H7 (cell line): ENCODE measurements at regions not wholly inside any gene's neighbourhood (a gene's known extent, or its start where the extent isn't known, plus 50 kb on each side); places are given as distances from the start of the nearest gene placed in this dataset.

Source experiments
- DNase-seq: peaks from one replicate; pipeline ENCODE4 v3.0.0; 2012
- H3K27me3 ChIP-seq: 2 replicates; pipeline ENCODE4 v1.6.0; 2011; ENCODE audit warnings: mild to moderate bottlenecking, low read length; ENCODE audit not compliant: control insufficient read depth, insufficient read depth
- H3K36me3 ChIP-seq: replicated peaks from 2 replicates; pipeline ENCODE4 v1.5.1; 2011; ENCODE audit warnings: low read length; ENCODE audit not compliant: control insufficient read depth, insufficient read depth
- H3K4me3 ChIP-seq: 2 replicates; pipeline ENCODE4 v1.5.1; 2011; ENCODE audit warnings: low read depth, mild to moderate bottlenecking, control low read depth, low read length, moderate library complexity; ENCODE audit not compliant: insufficient read depth

- no peak overlapping the region for H3K4me3 ChIP-seq
- no peak for DNase-seq
- no peaks in the 10 kb centered on the region for H3K27me3 ChIP-seq
- H3K36me3 ChIP-seq = no peaks in the 10 kb centered on the region
Observed at GRCh38 chr11:8834379-8834778, 76.6 kb upstream of the AKIP1 start.

DNA sequence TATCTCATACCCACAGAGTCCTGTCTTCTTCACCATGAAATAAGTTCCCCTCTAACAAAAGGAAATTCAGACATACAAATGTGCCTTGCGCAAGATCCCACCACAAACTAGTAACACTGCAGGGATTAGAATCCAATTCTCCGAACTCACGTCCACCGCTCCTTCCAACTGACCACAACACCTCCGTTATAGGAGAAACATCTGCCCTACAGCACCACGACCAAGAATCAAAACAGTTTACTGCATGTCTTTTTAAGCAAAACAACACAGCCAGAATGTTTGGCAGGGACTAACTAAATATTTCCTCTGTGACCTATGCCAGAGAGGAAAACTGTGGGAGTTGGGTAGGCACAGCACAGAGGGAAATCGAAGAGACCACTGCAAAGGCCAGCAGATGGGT is 72.7 kb upstream of the AKIP1 start:
- no peaks in the 10 kb centered on the region for H3K27me3 ChIP-seq
- no peak for DNase-seq
- no peaks in the 10 kb centered on the region for H3K36me3 ChIP-seq
- no peak overlapping the region for H3K4me3 ChIP-seq

DNA sequence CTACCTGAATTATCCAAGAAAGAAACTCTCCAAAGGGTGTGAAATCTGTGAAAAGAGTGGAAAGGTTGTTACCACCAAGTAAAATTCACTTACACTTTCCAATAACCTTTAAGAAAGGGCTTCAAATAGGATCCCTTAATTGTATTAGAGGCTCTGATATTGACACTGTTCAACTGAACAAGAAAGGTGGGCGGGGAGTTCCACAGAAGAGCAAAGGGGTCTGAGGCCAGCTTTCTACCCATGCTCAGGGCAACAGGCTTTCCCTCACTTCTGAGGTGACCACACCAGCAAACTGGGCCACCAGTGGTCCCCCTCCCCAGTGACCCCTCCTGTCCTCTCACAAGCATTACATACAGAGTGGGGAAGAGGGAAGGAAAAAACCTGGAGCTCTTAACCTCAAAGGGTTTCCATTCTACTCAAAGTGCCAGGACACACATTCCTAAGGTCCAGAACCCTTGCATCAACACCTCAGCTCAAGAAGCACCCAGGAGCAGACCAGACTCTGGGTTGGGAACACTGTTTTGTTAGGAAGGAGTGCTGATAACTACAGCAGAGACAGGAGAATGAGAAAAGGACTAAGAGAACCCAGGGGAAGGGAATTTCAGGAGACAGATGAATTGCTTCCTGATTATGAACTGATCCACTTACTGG is 71.6 kb upstream of the AKIP1 start:
- H3K4me3 ChIP-seq = no peak overlapping the region
- DNase-seq = no peak
- no peaks in the 10 kb centered on the region for H3K27me3 ChIP-seq
- H3K36me3 ChIP-seq = no peaks in the 10 kb centered on the region

- no peaks in the 10 kb centered on the region for H3K36me3 ChIP-seq
- peak; percentile 51 for DNase-seq
- H3K27me3 ChIP-seq = no peaks in the 10 kb centered on the region
- H3K4me3 ChIP-seq = no peak overlapping the region
Observed at GRCh38 chr11:8839957-8840945, 70.7 kb upstream of the AKIP1 start.

DNA sequence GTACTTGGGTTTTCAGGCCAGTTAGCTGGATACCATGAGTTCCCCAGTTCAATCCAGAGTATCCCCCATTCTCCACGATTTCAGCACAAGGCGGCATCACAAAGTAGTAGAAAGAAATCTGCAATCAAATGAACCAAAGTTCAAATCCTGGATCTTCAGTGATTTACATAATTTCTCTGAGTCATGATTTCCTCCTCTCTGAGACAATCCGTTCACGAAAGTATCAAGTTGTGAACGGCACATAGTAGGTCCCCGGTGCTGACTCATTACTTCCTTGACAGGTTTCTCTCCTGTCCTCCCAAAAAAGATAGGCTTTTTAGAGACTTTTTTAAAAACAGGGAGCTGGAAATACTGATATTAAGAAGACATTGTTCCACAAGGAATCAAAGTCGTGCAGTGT is 69.1 kb upstream of the AKIP1 start:
- Histone ChIP-seq H3K4me3 (no peak overlapping the region), H3K27me3 (no peaks in the 10 kb centered on the region), H3K36me3 (no peaks in the 10 kb centered on the region)
- no peak for DNase-seq

- no peak for DNase-seq
- Histone ChIP-seq H3K4me3 (no peak overlapping the region), H3K36me3 (no peaks in the 10 kb centered on the region), H3K27me3 (no peaks in the 10 kb centered on the region)
Observed at GRCh38 chr11:8858808-8859207, 52.2 kb upstream of the AKIP1 start.
